Upper lobe of left lung (tissue), 6 donors: ENCODE measurements at regions not wholly inside any gene's neighbourhood (a gene's known extent, or its start where the extent isn't known, plus 50 kb on each side); places are given as distances from the start of the nearest gene placed in this dataset.

ENCODE experiments used
- ATAC-seq, 2 donors: fragments of 200-7000 bp; cut with Tn5 transposase; one replicate each; pipeline ENCODE4 v1.9.1; 2022; ENCODE audit warnings: mild to moderate bottlenecking in 2 of 2, moderate library complexity in 2 of 2; ENCODE audit not compliant: low FRiP score in 2 of 2
- DNase-seq, 2 donors: peaks; one replicate each; pipeline ENCODE4 v3.0.0-alpha.2; 2019 to 2020
- H3K27ac ChIP-seq, 4 donors: fragments of 200-600 bp; sonication (generic); one replicate each; pipeline ENCODE4 v1.5.1; 2016 to 2019
- H3K27me3 ChIP-seq, 4 donors: fragments of 200-600 bp; sonication (generic); one replicate each; pipeline ENCODE4 v1.5.1; 2017 to 2019
- H3K36me3 ChIP-seq, 4 donors: fragments of 200-600 bp; sonication (generic); one replicate each; pipeline ENCODE4 v1.5.1; 2016 to 2019
- H3K4me1 ChIP-seq, 4 donors: fragments of 200-600 bp; sonication (generic); one replicate each; pipeline ENCODE4 v1.5.1; 2018 to 2019
- H3K4me3 ChIP-seq, 4 donors: fragments of 200-600 bp; sonication (generic); one replicate each; pipeline ENCODE4 v1.5.1; 2017 to 2019; ENCODE audit warnings: mild to moderate bottlenecking in 2 of 4, moderate library complexity in 1 of 4
- H3K9me3 ChIP-seq, 4 donors: fragments of 200-600 bp; sonication (generic); one replicate each; pipeline ENCODE4 v1.5.1; 2018 to 2019
- EP300 ChIP-seq, 4 donors: sonication (generic); formaldehyde crosslinking; IDR thresholded peaks; one replicate each; pipeline ENCODE4 v1.5.1; 2017; ENCODE audit warnings: antibody characterized with exemption in 4 of 4, control low read depth in 2 of 4
- POLR2A ChIP-seq, 4 donors: fragments of 450-650 bp; IDR thresholded peaks; one replicate each; pipeline ENCODE4 v1.5.1; 2016 to 2017; ENCODE audit warnings: antibody characterized with exemption in 4 of 4, mild to moderate bottlenecking in 2 of 4
- POLR2AphosphoS5 ChIP-seq, 2 donors: sonication (generic); formaldehyde crosslinking; IDR thresholded peaks; one replicate each; pipeline ENCODE4 v1.5.1; 2017; ENCODE audit warnings: antibody characterized with exemption in 2 of 2
- WGBS, 2 donors: methylation state at CpG; one replicate each; pipeline ENCODE4 v1.1.5; 2017 to 2018; 5-methylcytosine and 5-hydroxymethylcytosine counted together
- TF ChIP-seq, protein P1 (sequence below), 6 experiments: fragments of 450-650 bp in 4 of 6; fragments of 200-600 bp in 2 of 6; sonication (generic) in 2 of 6; IDR thresholded peaks; one replicate each; pipeline ENCODE4 v1.5.1; 2016 to 2019; ENCODE audit warnings: antibody characterized with exemption in 6 of 6
- donor health status: DM: no; HTN: no; CAD: no; lungs with moderate emphysema.
- donor health status: DM: no; HTN: yes; CAD: no; lungs with severe emphysema.

DNA sequence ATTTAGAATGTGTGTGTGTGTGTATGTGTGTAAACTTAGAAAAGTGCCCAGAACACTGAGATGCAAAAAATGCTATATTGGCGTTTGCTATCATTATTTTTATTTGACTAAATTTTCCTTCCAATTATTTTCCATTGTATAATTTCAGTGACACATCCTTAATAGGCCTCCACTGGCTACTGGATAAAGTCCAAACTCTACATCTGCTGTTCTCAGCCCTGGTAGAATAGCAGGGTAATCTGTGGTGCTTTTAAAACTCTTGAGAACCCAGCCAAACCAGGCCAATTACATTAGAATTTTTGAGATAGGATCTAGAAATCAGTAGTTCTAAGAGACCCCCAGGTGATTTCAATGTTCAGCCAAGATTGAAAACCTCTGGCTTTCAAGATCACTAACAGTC is 66.4 kb downstream of the ZNF503 start:
- ATAC-seq (no peak), DNase-seq (no peak)
- TF ChIP-seq, protein P1, sequence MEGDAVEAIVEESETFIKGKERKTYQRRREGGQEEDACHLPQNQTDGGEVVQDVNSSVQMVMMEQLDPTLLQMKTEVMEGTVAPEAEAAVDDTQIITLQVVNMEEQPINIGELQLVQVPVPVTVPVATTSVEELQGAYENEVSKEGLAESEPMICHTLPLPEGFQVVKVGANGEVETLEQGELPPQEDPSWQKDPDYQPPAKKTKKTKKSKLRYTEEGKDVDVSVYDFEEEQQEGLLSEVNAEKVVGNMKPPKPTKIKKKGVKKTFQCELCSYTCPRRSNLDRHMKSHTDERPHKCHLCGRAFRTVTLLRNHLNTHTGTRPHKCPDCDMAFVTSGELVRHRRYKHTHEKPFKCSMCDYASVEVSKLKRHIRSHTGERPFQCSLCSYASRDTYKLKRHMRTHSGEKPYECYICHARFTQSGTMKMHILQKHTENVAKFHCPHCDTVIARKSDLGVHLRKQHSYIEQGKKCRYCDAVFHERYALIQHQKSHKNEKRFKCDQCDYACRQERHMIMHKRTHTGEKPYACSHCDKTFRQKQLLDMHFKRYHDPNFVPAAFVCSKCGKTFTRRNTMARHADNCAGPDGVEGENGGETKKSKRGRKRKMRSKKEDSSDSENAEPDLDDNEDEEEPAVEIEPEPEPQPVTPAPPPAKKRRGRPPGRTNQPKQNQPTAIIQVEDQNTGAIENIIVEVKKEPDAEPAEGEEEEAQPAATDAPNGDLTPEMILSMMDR (IDR thresholded peaks at IDR 0.05): no peak
- WGBS, 2 donors: 82 to 92% methylated on average over 1 of the region's 1 CpG
- no peaks in the 10 kb centered on the region for H3K27me3 ChIP-seq
- no peak overlapping the region for H3K27ac ChIP-seq
- H3K4me1 ChIP-seq: no peaks in the 10 kb centered on the region
- H3K4me3 ChIP-seq: no peak overlapping the region
- H3K9me3 ChIP-seq: no peaks in the 10 kb centered on the region
- H3K36me3 ChIP-seq: no peaks in the 10 kb centered on the region

DNA sequence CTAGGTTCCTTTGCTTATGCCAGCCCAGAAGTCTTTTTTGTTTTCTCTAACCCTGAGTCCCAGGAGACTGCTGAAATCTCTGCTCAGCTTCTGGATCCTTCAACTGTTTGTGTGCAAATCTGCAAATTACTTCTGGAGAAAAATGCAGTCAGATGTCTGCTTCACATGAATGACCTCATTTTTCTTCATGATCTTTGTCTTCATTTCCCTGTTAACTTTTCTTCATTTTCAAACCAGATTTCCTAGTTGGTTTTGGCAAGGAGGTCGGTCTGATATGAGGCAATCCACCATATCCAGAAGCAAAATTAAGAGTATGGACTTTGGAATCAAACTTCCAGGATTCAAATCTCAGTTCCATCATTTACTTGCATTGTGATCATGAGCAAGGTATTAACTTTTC is 66.8 kb downstream of the ZNF503 start:
- WGBS, 2 donors: 68 to 76% methylated on average over 1 of the region's 1 CpG
- Histone ChIP-seq H3K36me3 (no peaks in the 10 kb centered on the region), H3K9me3 (no peaks in the 10 kb centered on the region), H3K4me3 (no peak overlapping the region), H3K27me3 (no peaks in the 10 kb centered on the region), H3K4me1 (no peaks in the 10 kb centered on the region), H3K27ac (no peak overlapping the region)
- TF ChIP-seq POLR2AphosphoS5 (IDR thresholded peaks at IDR 0.05) (no peak), EP300 (IDR thresholded peaks at IDR 0.05) (no peak), POLR2A (IDR thresholded peaks at IDR 0.05) (no peak)
- TF ChIP-seq, protein P1 (IDR thresholded peaks at IDR 0.05): no peak
- DNase-seq: no peak
- no peak for ATAC-seq

DNA sequence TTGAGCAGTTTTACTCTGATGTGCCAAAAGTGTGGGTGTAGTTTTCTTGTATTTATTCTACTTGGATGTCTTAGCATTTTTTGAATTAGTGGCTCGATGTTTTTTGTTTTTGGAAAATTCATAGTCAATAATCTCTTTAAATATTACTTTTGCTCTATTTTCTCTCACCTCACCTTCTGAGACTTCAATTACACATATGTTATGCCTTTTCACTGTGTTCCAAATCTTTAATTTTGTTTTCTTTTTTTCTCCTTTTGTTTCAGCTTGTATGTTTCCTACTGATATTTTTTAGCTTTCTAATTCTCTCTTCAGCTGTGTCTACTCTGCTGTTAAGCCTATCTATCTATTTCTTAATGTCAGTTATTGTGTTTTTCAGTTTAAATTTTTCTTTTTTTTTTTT is 69.5 kb downstream of the ZNF503 start:
- DNase-seq (no peak), ATAC-seq (no peak)
- H3K27me3 ChIP-seq: no peaks in the 10 kb centered on the region
- H3K4me3 ChIP-seq: no peak overlapping the region
- no peaks in the 10 kb centered on the region for H3K9me3 ChIP-seq
- TF ChIP-seq POLR2AphosphoS5 (IDR thresholded peaks at IDR 0.05): no peak
- TF ChIP-seq EP300 (IDR thresholded peaks at IDR 0.05): no peak
- TF ChIP-seq POLR2A (IDR thresholded peaks at IDR 0.05): no peak
- TF ChIP-seq, protein P1 (IDR thresholded peaks at IDR 0.05): no peak
- WGBS, 2 donors: 87 to 94% methylated on average over 1 of the region's 1 CpG
- no peaks in the 10 kb centered on the region for H3K36me3 ChIP-seq
- no peak overlapping the region for H3K27ac ChIP-seq
- no peaks in the 10 kb centered on the region for H3K4me1 ChIP-seq

DNA sequence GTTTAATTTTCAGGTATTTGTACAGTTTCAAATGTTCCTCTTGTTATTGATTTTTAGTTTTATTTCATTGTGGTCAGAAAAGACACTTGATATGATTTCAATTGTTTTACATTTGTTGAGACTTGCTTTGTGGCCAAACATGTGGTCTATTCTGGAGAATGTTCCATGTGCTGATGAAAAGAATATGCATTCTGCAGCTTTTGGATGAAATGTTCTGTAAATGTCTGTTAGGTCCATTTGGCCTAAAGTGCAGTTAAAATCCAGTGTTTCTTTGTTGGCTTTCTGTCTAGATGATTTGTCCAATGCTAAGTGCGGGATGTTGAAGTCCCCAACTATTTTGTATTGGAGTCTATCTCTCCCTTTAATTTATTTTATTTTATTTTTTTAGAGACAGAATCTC is 70.5 kb downstream of the ZNF503 start:
- DNase-seq: no peak
- no peaks in the 10 kb centered on the region for H3K4me1 ChIP-seq
- ATAC-seq: no peak
- 88 to 96% methylated on average over 1 of the region's 1 CpG for WGBS, 2 donors
- H3K27ac ChIP-seq: no peak overlapping the region
- H3K36me3 ChIP-seq: no peaks in the 10 kb centered on the region
- no peaks in the 10 kb centered on the region for H3K27me3 ChIP-seq
- no peaks in the 10 kb centered on the region for H3K9me3 ChIP-seq
- TF ChIP-seq POLR2AphosphoS5 (IDR thresholded peaks at IDR 0.05): no peak
- no peak for TF ChIP-seq POLR2A (IDR thresholded peaks at IDR 0.05)
- TF ChIP-seq, protein P1 (IDR thresholded peaks at IDR 0.05): no peak
- no peak for TF ChIP-seq EP300 (IDR thresholded peaks at IDR 0.05)
- H3K4me3 ChIP-seq: no peak overlapping the region

DNA sequence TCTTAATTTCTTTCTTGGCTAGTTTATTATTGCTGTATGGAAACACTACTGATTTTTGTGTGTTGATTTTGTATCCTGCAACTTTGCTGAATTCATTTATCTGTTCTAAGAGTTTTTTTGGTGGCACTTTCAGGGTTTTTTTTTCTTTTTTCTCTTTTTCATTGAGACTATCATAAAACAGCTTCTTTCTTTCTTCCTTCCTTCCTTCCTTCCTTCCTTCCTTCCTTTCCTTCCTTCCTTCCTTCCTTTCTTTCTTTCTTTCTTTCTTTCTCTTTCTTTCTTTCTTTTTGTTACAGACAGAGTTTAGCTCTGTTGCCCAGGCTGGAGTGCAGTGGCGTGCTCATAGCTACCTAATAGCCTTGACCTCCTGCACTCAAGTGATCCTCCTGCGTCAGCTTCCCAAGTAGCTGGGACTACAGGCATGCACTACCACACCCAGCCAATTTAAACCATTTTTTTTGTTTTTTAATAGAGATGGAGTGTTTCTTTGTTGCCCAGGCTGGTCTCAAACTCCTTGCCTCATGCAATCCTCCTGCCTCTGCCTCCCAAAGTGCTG is 72.3 kb downstream of the ZNF503 start:
- Histone ChIP-seq H3K36me3 (no peaks in the 10 kb centered on the region), H3K27me3 (no peaks in the 10 kb centered on the region), H3K4me3 (no peak overlapping the region), H3K27ac (no peak overlapping the region), H3K9me3 (no peaks in the 10 kb centered on the region), H3K4me1 (no peaks in the 10 kb centered on the region)
- DNase-seq (no peak), ATAC-seq (no peak)
- WGBS, 2 donors: 76 to 87% methylated on average over 2 of the region's 2 CpGs
- TF ChIP-seq, protein P1 (IDR thresholded peaks at IDR 0.05): no peak
- TF ChIP-seq POLR2AphosphoS5 (IDR thresholded peaks at IDR 0.05) (no peak), POLR2A (IDR thresholded peaks at IDR 0.05) (no peak), EP300 (IDR thresholded peaks at IDR 0.05) (no peak)
